H9 (cell line): ENCODE measurements at regions not wholly inside any gene's neighbourhood (a gene's known extent, or its start where the extent isn't known, plus 50 kb on each side); places are given as distances from the start of the nearest gene placed in this dataset.

ENCODE experiments used
- DNase-seq: peaks from one replicate; pipeline ENCODE4 v3.0.0-alpha.2; 2017
- H2AFZ ChIP-seq: one replicate; pipeline ENCODE4 v1.6.1; 2013; ENCODE audit warnings: mild to moderate bottlenecking, low read length, control low read depth, moderate library complexity
- H2AK5ac ChIP-seq: 2 replicates; pipeline ENCODE4 v1.6.1; 2013; ENCODE audit warnings: low read length, control low read depth, mixed read lengths; ENCODE audit not compliant: insufficient read length
- H2BK120ac ChIP-seq: one replicate; pipeline ENCODE4 v1.6.1; 2013; ENCODE audit warnings: low read depth, mild to moderate bottlenecking, low read length, control low read depth, inconsistent platforms; ENCODE audit not compliant: poor library complexity, severe bottlenecking
- H2BK12ac ChIP-seq: 2 replicates; pipeline ENCODE4 v1.6.1; 2013; ENCODE audit warnings: low read length, control low read depth, mixed read lengths, low read depth; ENCODE audit not compliant: insufficient read length
- H2BK15ac ChIP-seq: 2 replicates; pipeline ENCODE4 v1.6.1; 2013; ENCODE audit warnings: low read depth, low read length, control low read depth
- H2BK20ac ChIP-seq: one replicate; pipeline ENCODE4 v1.6.1; 2013; ENCODE audit warnings: low read depth, mild to moderate bottlenecking, low read length, control low read depth, inconsistent platforms; ENCODE audit not compliant: poor library complexity, severe bottlenecking
- H2BK5ac ChIP-seq: 2 replicates; pipeline ENCODE4 v1.6.1; 2013; ENCODE audit warnings: low read length, control low read depth, mixed read lengths; ENCODE audit not compliant: insufficient read length
- H3K14ac ChIP-seq: 2 replicates; pipeline ENCODE4 v1.6.1; 2013; ENCODE audit warnings: low read length, control low read depth; ENCODE audit not compliant: insufficient read depth
- H3K18ac ChIP-seq: 2 replicates; pipeline ENCODE4 v1.6.1; 2013; ENCODE audit warnings: low read depth, mild to moderate bottlenecking, mixed read lengths, low read length, control low read depth; ENCODE audit not compliant: insufficient read length
- H3K23ac ChIP-seq: 2 replicates; pipeline ENCODE4 v1.6.1; 2013; ENCODE audit warnings: low read length, control low read depth, mixed read lengths, low read depth; ENCODE audit not compliant: insufficient read length
- H3K23me2 ChIP-seq: 2 replicates; pipeline ENCODE4 v1.6.1; 2013; ENCODE audit warnings: low read depth, mild to moderate bottlenecking, mixed read lengths, low read length, control low read depth; ENCODE audit not compliant: insufficient read length, poor library complexity, severe bottlenecking
- H3K27ac ChIP-seq: 2 replicates; pipeline ENCODE4 v1.5.1; 2013; ENCODE audit warnings: low read length, control low read depth, mixed read lengths, low read depth; ENCODE audit not compliant: insufficient read length
- H3K27me3 ChIP-seq: 2 replicates; pipeline ENCODE4 v1.6.1; 2013; ENCODE audit warnings: low read length, control low read depth, inconsistent platforms; ENCODE audit not compliant: insufficient read depth
- H3K4ac ChIP-seq: 2 replicates; pipeline ENCODE4 v1.6.1; 2013; ENCODE audit warnings: low read depth, mild to moderate bottlenecking, control low read depth, inconsistent platforms, low read length, moderate library complexity
- H3K4me1 ChIP-seq: 2 replicates; pipeline ENCODE4 v1.6.1; 2013; ENCODE audit warnings: low read length, control low read depth, inconsistent platforms; ENCODE audit not compliant: insufficient read depth
- H3K4me2 ChIP-seq: 2 replicates; pipeline ENCODE4 v1.6.1; 2013; ENCODE audit warnings: low read length, control low read depth, mixed read lengths; ENCODE audit not compliant: insufficient read length, insufficient read depth
- H3K56ac ChIP-seq: 2 replicates; pipeline ENCODE4 v1.6.1; 2013; ENCODE audit warnings: low read depth, mild to moderate bottlenecking, mixed read lengths, low read length, control low read depth; ENCODE audit not compliant: insufficient read length
- H3K79me1 ChIP-seq: 2 replicates; pipeline ENCODE4 v1.6.1; 2013; ENCODE audit warnings: low read depth, mild to moderate bottlenecking, moderate library complexity, low read length, control low read depth, inconsistent platforms; ENCODE audit not compliant: insufficient read depth, poor library complexity, severe bottlenecking
- H3K79me2 ChIP-seq: 2 replicates; pipeline ENCODE4 v1.6.1; 2013; ENCODE audit warnings: low read length, control low read depth, inconsistent platforms; ENCODE audit not compliant: insufficient read depth
- H3K9ac ChIP-seq: 2 replicates; pipeline ENCODE4 v1.6.1; 2013; ENCODE audit warnings: low read length, control low read depth, mixed read lengths; ENCODE audit not compliant: insufficient read length; ENCODE audit errors: extremely low read depth
- H3K9me3 ChIP-seq: one replicate; pipeline ENCODE4 v1.6.1; 2013; ENCODE audit warnings: low read depth, low read length, inconsistent platforms; ENCODE audit not compliant: control insufficient read depth
- H3T11ph ChIP-seq: one replicate; pipeline ENCODE4 v1.6.1; 2013; ENCODE audit warnings: mild to moderate bottlenecking, low read length, control low read depth, inconsistent platforms
- H4K20me1 ChIP-seq: one replicate; pipeline ENCODE4 v1.6.1; 2013; ENCODE audit not compliant: control insufficient read depth, insufficient read length, insufficient read depth
- H4K5ac ChIP-seq: 2 replicates; pipeline ENCODE4 v1.6.1; 2013; ENCODE audit warnings: low read depth, mild to moderate bottlenecking, mixed read lengths, low read length, control low read depth; ENCODE audit not compliant: insufficient read length
- H4K8ac ChIP-seq: replicated peaks from 2 replicates; pipeline ENCODE4 v1.6.1; 2013; ENCODE audit warnings: low read length, control low read depth, mixed read lengths, low read depth; ENCODE audit not compliant: insufficient read length
- H4K91ac ChIP-seq: 2 replicates; pipeline ENCODE4 v1.6.1; 2013; ENCODE audit warnings: low read depth, mild to moderate bottlenecking, moderate library complexity, mixed read lengths, low read length, control low read depth; ENCODE audit not compliant: insufficient read length
- H3K27ac Mint-ChIP-seq, 3 experiments: 2 replicates in 2 of 3; 3 replicates in 1 of 3; pipeline ENCODE4 v1.8.0; 2020 to 2021; ENCODE audit warnings: mixed read lengths in 3 of 3, mild to moderate bottlenecking in 1 of 3, moderate library complexity in 1 of 3
- H3K27me3 Mint-ChIP-seq: 2 replicates; pipeline ENCODE4 v1.8.0; 2021; ENCODE audit warnings: low read depth, mild to moderate bottlenecking, moderate library complexity, mixed read lengths
- H3K36me3 Mint-ChIP-seq, 3 experiments: 2 replicates in 2 of 3; 3 replicates in 1 of 3; pipeline ENCODE4 v1.8.0; 2020 to 2021; ENCODE audit warnings: low read depth in 3 of 3, mixed read lengths in 3 of 3; ENCODE audit not compliant: insufficient read depth in 1 of 3
- H3K4me1 Mint-ChIP-seq, 2 experiments: 2 replicates each; pipeline ENCODE4 v1.8.0; 2020; ENCODE audit warnings: mixed read lengths in 2 of 2
- H3K4me3 Mint-ChIP-seq, 2 experiments: 2 replicates in 1 of 2; 3 replicates in 1 of 2; pipeline ENCODE4 v1.8.0; 2020 to 2021; ENCODE audit warnings: mild to moderate bottlenecking in 2 of 2, mixed read lengths in 2 of 2, moderate library complexity in 1 of 2
- H3K9me3 Mint-ChIP-seq, 2 experiments: 2 replicates in 1 of 2; 3 replicates in 1 of 2; pipeline ENCODE4 v1.8.0; 2020; ENCODE audit warnings: mild to moderate bottlenecking in 2 of 2, mixed read lengths in 2 of 2, moderate library complexity in 1 of 2
- CTCF ChIP-seq: fragments of 200-600 bp; sonication (generic); conservative IDR thresholded peaks from 3 replicates; pipeline ENCODE4 v1.8.0; 2021; ENCODE audit warnings: antibody characterized with exemption, mild to moderate bottlenecking
- WGBS: extraction: QIAGEN DNeasy Blood & Tissue Kit; methylation state at CpG from one replicate; pipeline ENCODE4 v1.1.7; 2013; ENCODE audit warnings: missing lambda C conversion rate, low lambda C conversion rate, mixed read lengths; ENCODE audit not compliant: insufficient read length; ENCODE audit errors: extremely low coverage; 5-methylcytosine and 5-hydroxymethylcytosine counted together

GRCh38 chr14:99012703-99013102, 259.3 kb downstream of the BCL11B start:
- no peak overlapping the region for H2BK12ac ChIP-seq
- Mint-ChIP-seq H3K27ac (no peak overlapping the region), H3K9me3 (no peaks in the 10 kb centered on the region; a peak in 3 of 5 replicates), H3K4me3 (no peak overlapping the region), H3K36me3 (no peaks in the 10 kb centered on the region; a peak in 1 of 7 replicates), H3K4me1 (no peaks in the 10 kb centered on the region), H3K27me3 (no peaks in the 10 kb centered on the region; the same call in 1 of the 2 replicates)
- H3K27me3 ChIP-seq, result no peaks in the 10 kb centered on the region
- no peak overlapping the region for H3K27ac ChIP-seq
- TF ChIP-seq CTCF, result no peak
- no peak overlapping the region for H3K4me2 ChIP-seq
- H3K9me3 ChIP-seq, result no peaks in the 10 kb centered on the region
- H4K91ac ChIP-seq, result no peak overlapping the region
- H3K14ac ChIP-seq, result no peak overlapping the region
- no peak overlapping the region for H3K18ac ChIP-seq
- WGBS, result no CpG with 5 or more reads among the region's 12 CpGs
- no peak overlapping the region for H3K4ac ChIP-seq
- no peak overlapping the region for H2BK15ac ChIP-seq
- H2BK5ac ChIP-seq, result no peak overlapping the region
- H2BK20ac ChIP-seq, result no peak overlapping the region
- no peak overlapping the region for H4K5ac ChIP-seq
- no peak overlapping the region for H3T11ph ChIP-seq
- no peaks in the 10 kb centered on the region for H3K79me1 ChIP-seq
- no peak for DNase-seq
- no peaks in the 10 kb centered on the region; the same call in 1 of the 2 replicates for H3K4me1 ChIP-seq
- no peaks in the 10 kb centered on the region for H3K79me2 ChIP-seq
- no peak overlapping the region for H3K9ac ChIP-seq
- H4K8ac ChIP-seq, result no peak overlapping the region
- no peaks in the 10 kb centered on the region for H3K23me2 ChIP-seq
- no peak overlapping the region for H2BK120ac ChIP-seq
- no peak overlapping the region for H2AFZ ChIP-seq
- no peaks in the 10 kb centered on the region for H4K20me1 ChIP-seq
- H2AK5ac ChIP-seq, result no peak overlapping the region
- H3K23ac ChIP-seq, result no peak overlapping the region
- no peak overlapping the region for H3K56ac ChIP-seq
